Neural progenitor cell (in vitro differentiated cells): ENCODE measurements at regions not wholly inside any gene's neighbourhood (a gene's known extent, or its start where the extent isn't known, plus 50 kb on each side); places are given as distances from the start of the nearest gene placed in this dataset.

ENCODE experiments used
- EZH2 ChIP-seq: fragments of 200-600 bp; sonication (generic); IDR thresholded peaks from 2 replicates; pipeline ENCODE4 v1.6.1; 2017; ENCODE audit warnings: antibody characterized with exemption, mild to moderate bottlenecking, moderate library complexity
- TF ChIP-seq, protein P1 (sequence below): fragments of 200-600 bp; sonication (generic); IDR thresholded peaks from 2 replicates; pipeline ENCODE4 v1.5.1; 2017; ENCODE audit warnings: antibody characterized with exemption, mild to moderate bottlenecking

DNA sequence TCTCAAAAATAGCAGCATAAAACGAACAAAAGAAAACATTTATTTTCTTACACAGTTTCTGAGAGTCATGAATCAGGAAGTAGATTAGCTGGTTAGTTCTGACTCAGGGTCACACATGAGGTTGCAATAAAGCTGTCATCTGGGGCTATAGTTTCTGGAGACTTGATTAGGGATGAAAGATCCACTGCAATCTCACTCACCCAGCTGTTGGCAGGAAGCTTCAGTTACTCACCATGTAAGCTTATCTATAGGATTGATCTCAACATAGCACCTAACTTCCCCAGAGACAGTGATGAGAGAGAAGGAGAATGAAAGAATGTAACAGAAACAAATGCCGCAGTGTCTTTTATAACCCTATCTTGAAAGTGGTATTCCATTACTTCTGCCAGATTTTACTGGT lies 435.5 kb downstream of the GABRG1 start:
- TF ChIP-seq, protein P1, sequence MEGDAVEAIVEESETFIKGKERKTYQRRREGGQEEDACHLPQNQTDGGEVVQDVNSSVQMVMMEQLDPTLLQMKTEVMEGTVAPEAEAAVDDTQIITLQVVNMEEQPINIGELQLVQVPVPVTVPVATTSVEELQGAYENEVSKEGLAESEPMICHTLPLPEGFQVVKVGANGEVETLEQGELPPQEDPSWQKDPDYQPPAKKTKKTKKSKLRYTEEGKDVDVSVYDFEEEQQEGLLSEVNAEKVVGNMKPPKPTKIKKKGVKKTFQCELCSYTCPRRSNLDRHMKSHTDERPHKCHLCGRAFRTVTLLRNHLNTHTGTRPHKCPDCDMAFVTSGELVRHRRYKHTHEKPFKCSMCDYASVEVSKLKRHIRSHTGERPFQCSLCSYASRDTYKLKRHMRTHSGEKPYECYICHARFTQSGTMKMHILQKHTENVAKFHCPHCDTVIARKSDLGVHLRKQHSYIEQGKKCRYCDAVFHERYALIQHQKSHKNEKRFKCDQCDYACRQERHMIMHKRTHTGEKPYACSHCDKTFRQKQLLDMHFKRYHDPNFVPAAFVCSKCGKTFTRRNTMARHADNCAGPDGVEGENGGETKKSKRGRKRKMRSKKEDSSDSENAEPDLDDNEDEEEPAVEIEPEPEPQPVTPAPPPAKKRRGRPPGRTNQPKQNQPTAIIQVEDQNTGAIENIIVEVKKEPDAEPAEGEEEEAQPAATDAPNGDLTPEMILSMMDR, result no peak
- TF ChIP-seq EZH2, result no peak
